MM.1S (cell line): ENCODE measurements at regions not wholly inside any gene's neighbourhood (a gene's known extent, or its start where the extent isn't known, plus 50 kb on each side); places are given as distances from the start of the nearest gene placed in this dataset.

ENCODE experiments used
- DNase-seq: peaks from one replicate; pipeline ENCODE4 v3.0.0-alpha.2; 2015
- H2AFZ ChIP-seq: fragments of 300-600 bp; sonication (generic); 2 replicates; pipeline ENCODE4 v1.6.0; 2016; ENCODE audit warnings: antibody characterized with exemption, low read length
- H3F3A ChIP-seq: fragments of 300-600 bp; sonication (generic); 2 replicates; pipeline ENCODE4 v1.6.1; 2016; ENCODE audit warnings: mild to moderate bottlenecking, antibody characterized with exemption, low read length, moderate library complexity, mixed read lengths; ENCODE audit not compliant: insufficient read depth
- H3K27ac ChIP-seq: fragments of 300-600 bp; sonication (generic); 2 replicates; pipeline ENCODE4 v1.5.1; 2016; ENCODE audit warnings: mild to moderate bottlenecking, low read length
- H3K27me3 ChIP-seq: fragments of 300-600 bp; sonication (generic); replicated peaks from 2 replicates; pipeline ENCODE4 v1.6.0; 2016; ENCODE audit warnings: low read length; ENCODE audit not compliant: insufficient read depth
- H3K36me3 ChIP-seq: fragments of 300-600 bp; sonication (generic); replicated peaks from 2 replicates; pipeline ENCODE4 v1.6.1; 2016; ENCODE audit warnings: mild to moderate bottlenecking, low read length, mixed read lengths; ENCODE audit not compliant: insufficient read depth
- H3K4me1 ChIP-seq: fragments of 300-600 bp; sonication (generic); 2 replicates; pipeline ENCODE4 v1.6.1; 2016; ENCODE audit warnings: low read length, mixed read lengths
- H3K4me2 ChIP-seq: fragments of 300-600 bp; sonication (generic); 2 replicates; pipeline ENCODE4 v1.6.0; 2016; ENCODE audit warnings: low read depth, low read length
- H3K4me3 ChIP-seq: fragments of 300-600 bp; sonication (generic); 2 replicates; pipeline ENCODE4 v1.5.1; 2016; ENCODE audit warnings: low read length, mixed read lengths
- H3K79me2 ChIP-seq: fragments of 300-600 bp; sonication (generic); 2 replicates; pipeline ENCODE4 v1.6.1; 2016; ENCODE audit warnings: mixed run types, low read length, mixed read lengths
- H3K9ac ChIP-seq: fragments of 300-600 bp; sonication (generic); 2 replicates; pipeline ENCODE4 v1.6.1; 2016; ENCODE audit warnings: low read length, mixed read lengths
- H3K9me2 ChIP-seq: fragments of 300-600 bp; sonication (generic); replicated peaks from 2 replicates; pipeline ENCODE4 v1.6.1; 2016; ENCODE audit warnings: mild to moderate bottlenecking, low read length, mixed read lengths; ENCODE audit not compliant: insufficient read depth
- H3K9me3 ChIP-seq: fragments of 300-600 bp; sonication (generic); replicated peaks from 2 replicates; pipeline ENCODE4 v1.6.1; 2016; ENCODE audit warnings: mild to moderate bottlenecking, low read length, mixed read lengths; ENCODE audit not compliant: insufficient read depth
- H4K20me1 ChIP-seq: fragments of 300-600 bp; sonication (generic); 2 replicates; pipeline ENCODE4 v1.6.1; 2016; ENCODE audit warnings: mild to moderate bottlenecking, low read length, moderate library complexity, mixed read lengths; ENCODE audit not compliant: insufficient read depth
- EZH2 ChIP-seq: fragments of 300-600 bp; sonication (generic); optimal IDR thresholded peaks from 2 replicates; pipeline ENCODE3; 2017; ENCODE audit warnings: low read depth, mild to moderate bottlenecking, antibody characterized with exemption, low read length, mixed read lengths
- EZH2phosphoT487 ChIP-seq: fragments of 300-600 bp; sonication (generic); IDR thresholded peaks from 2 replicates; pipeline ENCODE4 v1.6.1; 2018; ENCODE audit warnings: antibody characterized with exemption, low read length
- TF ChIP-seq, protein P1 (sequence below): fragments of 300-600 bp; sonication (generic); IDR thresholded peaks from 2 replicates; pipeline ENCODE4 v1.5.1; 2016; ENCODE audit warnings: antibody characterized with exemption, low read length, mixed read lengths

GRCh38 chr6:74058606-74059005, 362.6 kb downstream of the CD109 start:
- H3F3A ChIP-seq = no peaks in the 10 kb centered on the region
- H3K9ac ChIP-seq = no peak overlapping the region
- H2AFZ ChIP-seq = no peak overlapping the region
- H3K79me2 ChIP-seq = no peaks in the 10 kb centered on the region
- H3K9me2 ChIP-seq = no peaks in the 10 kb centered on the region
- no peak overlapping the region for H3K27ac ChIP-seq
- H3K9me3 ChIP-seq = no peaks in the 10 kb centered on the region
- H3K4me2 ChIP-seq = no peak overlapping the region
- no peaks in the 10 kb centered on the region for H3K27me3 ChIP-seq
- H3K4me1 ChIP-seq = no peaks in the 10 kb centered on the region
- no peak overlapping the region for H3K4me3 ChIP-seq
- no peaks in the 10 kb centered on the region for H4K20me1 ChIP-seq
- no peaks in the 10 kb centered on the region for H3K36me3 ChIP-seq
- no peak for DNase-seq
- TF ChIP-seq, protein P1, sequence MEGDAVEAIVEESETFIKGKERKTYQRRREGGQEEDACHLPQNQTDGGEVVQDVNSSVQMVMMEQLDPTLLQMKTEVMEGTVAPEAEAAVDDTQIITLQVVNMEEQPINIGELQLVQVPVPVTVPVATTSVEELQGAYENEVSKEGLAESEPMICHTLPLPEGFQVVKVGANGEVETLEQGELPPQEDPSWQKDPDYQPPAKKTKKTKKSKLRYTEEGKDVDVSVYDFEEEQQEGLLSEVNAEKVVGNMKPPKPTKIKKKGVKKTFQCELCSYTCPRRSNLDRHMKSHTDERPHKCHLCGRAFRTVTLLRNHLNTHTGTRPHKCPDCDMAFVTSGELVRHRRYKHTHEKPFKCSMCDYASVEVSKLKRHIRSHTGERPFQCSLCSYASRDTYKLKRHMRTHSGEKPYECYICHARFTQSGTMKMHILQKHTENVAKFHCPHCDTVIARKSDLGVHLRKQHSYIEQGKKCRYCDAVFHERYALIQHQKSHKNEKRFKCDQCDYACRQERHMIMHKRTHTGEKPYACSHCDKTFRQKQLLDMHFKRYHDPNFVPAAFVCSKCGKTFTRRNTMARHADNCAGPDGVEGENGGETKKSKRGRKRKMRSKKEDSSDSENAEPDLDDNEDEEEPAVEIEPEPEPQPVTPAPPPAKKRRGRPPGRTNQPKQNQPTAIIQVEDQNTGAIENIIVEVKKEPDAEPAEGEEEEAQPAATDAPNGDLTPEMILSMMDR = no peak
- no peak for TF ChIP-seq EZH2
- TF ChIP-seq EZH2phosphoT487 = no peak

DNA sequence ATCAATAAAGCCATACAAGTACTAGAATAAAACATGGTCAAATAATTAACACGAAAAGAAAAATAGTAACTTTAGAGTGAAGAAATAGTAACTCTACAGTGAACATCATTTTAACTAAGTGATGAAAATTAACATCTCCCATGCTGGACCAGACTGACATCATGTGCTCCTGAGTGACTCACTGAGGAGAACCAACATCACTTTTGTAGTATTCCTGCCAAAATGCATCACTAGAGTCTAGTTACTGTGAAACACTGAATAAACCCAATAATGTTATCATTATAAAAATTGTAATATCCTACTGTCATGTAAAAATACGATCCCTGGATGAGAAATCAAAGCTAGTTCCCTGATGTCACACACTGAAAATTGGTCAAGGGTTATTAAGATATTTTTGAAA, 361.3 kb downstream of the CD109 start:
- H3K4me2 ChIP-seq = no peak overlapping the region
- no peaks in the 10 kb centered on the region for H3K9me2 ChIP-seq
- no peaks in the 10 kb centered on the region for H3K79me2 ChIP-seq
- no peak overlapping the region for H3K27ac ChIP-seq
- no peaks in the 10 kb centered on the region for H3K36me3 ChIP-seq
- H3K9ac ChIP-seq = no peak overlapping the region
- H4K20me1 ChIP-seq = no peaks in the 10 kb centered on the region
- no peaks in the 10 kb centered on the region for H3K9me3 ChIP-seq
- H2AFZ ChIP-seq = no peak overlapping the region
- no peaks in the 10 kb centered on the region for H3K4me1 ChIP-seq
- TF ChIP-seq EZH2phosphoT487 (no peak), EZH2 (no peak)
- TF ChIP-seq, protein P1 = no peak
- H3K27me3 ChIP-seq = no peaks in the 10 kb centered on the region
- no peak overlapping the region for H3K4me3 ChIP-seq
- DNase-seq = no peak
- H3F3A ChIP-seq = no peaks in the 10 kb centered on the region

GRCh38 chr6:74054190-74054589, 358.2 kb downstream of the CD109 start:
- Histone ChIP-seq H3K9me3 (no peaks in the 10 kb centered on the region), H3K4me1 (no peaks in the 10 kb centered on the region), H3K79me2 (no peaks in the 10 kb centered on the region), H3K4me2 (no peak overlapping the region), H3K27ac (no peak overlapping the region), H3K4me3 (no peak overlapping the region), H3K9ac (no peak overlapping the region), H3F3A (no peaks in the 10 kb centered on the region), H4K20me1 (no peaks in the 10 kb centered on the region), H3K27me3 (no peaks in the 10 kb centered on the region), H3K36me3 (no peaks in the 10 kb centered on the region), H2AFZ (no peak overlapping the region), H3K9me2 (no peaks in the 10 kb centered on the region)
- TF ChIP-seq, protein P1 = no peak
- no peak for TF ChIP-seq EZH2
- TF ChIP-seq EZH2phosphoT487 = no peak
- DNase-seq = no peak
